HL-60 (cell line): ENCODE measurements at regions not wholly inside any gene's neighbourhood (a gene's known extent, or its start where the extent isn't known, plus 50 kb on each side); places are given as distances from the start of the nearest gene placed in this dataset.

Experiments used
- CTCF ChIP-seq: IDR thresholded peaks from one replicate; pipeline ENCODE4 v1.5.1; 2011; ENCODE audit warnings: low read length, control low read depth, inconsistent platforms; ENCODE audit not compliant: insufficient read depth
- POLR2AphosphoS5 ChIP-seq: IDR thresholded peaks from 2 replicates; pipeline ENCODE4 v1.6.1; 2012; ENCODE audit warnings: low read depth
- REST ChIP-seq: IDR thresholded peaks from 2 replicates; pipeline ENCODE4 v1.6.1; 2012; ENCODE audit warnings: low read depth; ENCODE audit not compliant: insufficient replicate concordance

GRCh38 chr2:198468136-198468535 lies 663.7 kb downstream of the PLCL1 start:
- no peak for TF ChIP-seq CTCF
- TF ChIP-seq POLR2AphosphoS5 = no peak
- TF ChIP-seq REST = no peak
